Upper lobe of right lung (tissue), 1 donor: ENCODE measurements at regions not wholly inside any gene's neighbourhood (a gene's known extent, or its start where the extent isn't known, plus 50 kb on each side); places are given as distances from the start of the nearest gene placed in this dataset.

Experiments
- ATAC-seq: fragments of 200-7000 bp; cut with Tn5 transposase; one replicate; pipeline ENCODE4 v1.9.1; 2020; ENCODE audit warnings: mild to moderate bottlenecking, moderate library complexity
- DNase-seq: peaks from one replicate; pipeline ENCODE4 v3.0.0-alpha.2; 2020
- H3K27ac ChIP-seq: fragments of 200-600 bp; one replicate; pipeline ENCODE4 v1.8.0; 2022
- H3K27me3 ChIP-seq: fragments of 200-600 bp; one replicate; pipeline ENCODE4 v1.8.0; 2022; ENCODE audit warnings: mild to moderate bottlenecking
- H3K36me3 ChIP-seq: fragments of 200-600 bp; one replicate; pipeline ENCODE4 v1.8.0; 2022
- H3K4me1 ChIP-seq: fragments of 200-600 bp; one replicate; pipeline ENCODE4 v1.8.0; 2022
- H3K4me3 ChIP-seq: fragments of 200-600 bp; one replicate; pipeline ENCODE4 v1.8.0; 2022; ENCODE audit warnings: mild to moderate bottlenecking
- H3K9me3 ChIP-seq: fragments of 200-600 bp; one replicate; pipeline ENCODE4 v1.8.0; 2022
- intact Hi-C: fragments of 100-400 bp; cut with DNase I; formaldehyde crosslinking; loops from one replicate; pipeline ENCODE4 v1.11.0; 2022
- TF ChIP-seq, protein P1 (sequence below): fragments of 200-600 bp; IDR thresholded peaks from one replicate; pipeline ENCODE4 v1.8.0; 2022; ENCODE audit warnings: antibody characterized with exemption
- donor health status: DM: no; HTN: yes; CAD: no; lungs with severe emphysema.

GRCh38 chr3:177976866-177977265 lies 559.4 kb upstream of the KCNMB2 start:
- Histone ChIP-seq H3K27me3 (no peaks in the 10 kb centered on the region), H3K27ac (no peak overlapping the region), H3K4me3 (no peak overlapping the region), H3K4me1 (no peaks in the 10 kb centered on the region), H3K36me3 (no peaks in the 10 kb centered on the region), H3K9me3 (no peaks in the 10 kb centered on the region)
- ATAC-seq (no peak), DNase-seq (no peak)
- intact Hi-C loops: no loop called here
- TF ChIP-seq, protein P1, sequence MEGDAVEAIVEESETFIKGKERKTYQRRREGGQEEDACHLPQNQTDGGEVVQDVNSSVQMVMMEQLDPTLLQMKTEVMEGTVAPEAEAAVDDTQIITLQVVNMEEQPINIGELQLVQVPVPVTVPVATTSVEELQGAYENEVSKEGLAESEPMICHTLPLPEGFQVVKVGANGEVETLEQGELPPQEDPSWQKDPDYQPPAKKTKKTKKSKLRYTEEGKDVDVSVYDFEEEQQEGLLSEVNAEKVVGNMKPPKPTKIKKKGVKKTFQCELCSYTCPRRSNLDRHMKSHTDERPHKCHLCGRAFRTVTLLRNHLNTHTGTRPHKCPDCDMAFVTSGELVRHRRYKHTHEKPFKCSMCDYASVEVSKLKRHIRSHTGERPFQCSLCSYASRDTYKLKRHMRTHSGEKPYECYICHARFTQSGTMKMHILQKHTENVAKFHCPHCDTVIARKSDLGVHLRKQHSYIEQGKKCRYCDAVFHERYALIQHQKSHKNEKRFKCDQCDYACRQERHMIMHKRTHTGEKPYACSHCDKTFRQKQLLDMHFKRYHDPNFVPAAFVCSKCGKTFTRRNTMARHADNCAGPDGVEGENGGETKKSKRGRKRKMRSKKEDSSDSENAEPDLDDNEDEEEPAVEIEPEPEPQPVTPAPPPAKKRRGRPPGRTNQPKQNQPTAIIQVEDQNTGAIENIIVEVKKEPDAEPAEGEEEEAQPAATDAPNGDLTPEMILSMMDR: no peak

- no peaks in the 10 kb centered on the region for H3K4me1 ChIP-seq
- ATAC-seq: no peak
- TF ChIP-seq, protein P1: no peak
- H3K4me3 ChIP-seq: no peak overlapping the region
- H3K9me3 ChIP-seq: no peaks in the 10 kb centered on the region
- H3K27me3 ChIP-seq: no peaks in the 10 kb centered on the region
- intact Hi-C loops: no loop called here
- no peak for DNase-seq
- H3K36me3 ChIP-seq: no peaks in the 10 kb centered on the region
- H3K27ac ChIP-seq: no peak overlapping the region
Measured at GRCh38 chr3:177977381-177978158, 558.7 kb upstream of the KCNMB2 start.

GRCh38 chr3:177978946-177979345 lies 557.3 kb upstream of the KCNMB2 start:
- no peaks in the 10 kb centered on the region for H3K9me3 ChIP-seq
- no peak for ATAC-seq
- no peak overlapping the region for H3K4me3 ChIP-seq
- no peaks in the 10 kb centered on the region for H3K27me3 ChIP-seq
- no peaks in the 10 kb centered on the region for H3K4me1 ChIP-seq
- no peak overlapping the region for H3K27ac ChIP-seq
- no peaks in the 10 kb centered on the region for H3K36me3 ChIP-seq
- TF ChIP-seq, protein P1: no peak
- DNase-seq: no peak
- intact Hi-C loops: no loop called here

DNA sequence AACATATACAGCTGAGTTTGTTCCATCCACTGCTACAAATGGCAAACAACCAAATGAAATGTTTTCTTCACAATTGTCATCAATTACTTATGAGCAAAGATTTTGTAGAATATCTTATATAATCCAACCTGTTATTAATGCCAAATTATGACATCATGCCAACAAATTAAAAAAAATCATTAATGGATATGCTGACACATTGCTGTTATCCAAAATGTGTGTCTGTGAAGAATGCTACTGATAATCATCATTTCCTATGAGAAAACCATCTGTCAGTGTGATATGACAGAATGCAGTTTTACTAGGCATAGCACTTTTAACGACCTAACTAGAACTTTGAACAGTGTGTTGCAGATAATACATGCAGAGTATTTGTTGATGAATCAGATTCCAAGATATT lies 556.5 kb upstream of the KCNMB2 start:
- Histone ChIP-seq H3K27ac (no peak overlapping the region), H3K4me3 (no peak overlapping the region), H3K27me3 (no peaks in the 10 kb centered on the region), H3K36me3 (no peaks in the 10 kb centered on the region), H3K9me3 (no peaks in the 10 kb centered on the region), H3K4me1 (no peaks in the 10 kb centered on the region)
- TF ChIP-seq, protein P1: no peak
- ATAC-seq: no peak
- no peak for DNase-seq
- intact Hi-C loops: no loop called here

DNA sequence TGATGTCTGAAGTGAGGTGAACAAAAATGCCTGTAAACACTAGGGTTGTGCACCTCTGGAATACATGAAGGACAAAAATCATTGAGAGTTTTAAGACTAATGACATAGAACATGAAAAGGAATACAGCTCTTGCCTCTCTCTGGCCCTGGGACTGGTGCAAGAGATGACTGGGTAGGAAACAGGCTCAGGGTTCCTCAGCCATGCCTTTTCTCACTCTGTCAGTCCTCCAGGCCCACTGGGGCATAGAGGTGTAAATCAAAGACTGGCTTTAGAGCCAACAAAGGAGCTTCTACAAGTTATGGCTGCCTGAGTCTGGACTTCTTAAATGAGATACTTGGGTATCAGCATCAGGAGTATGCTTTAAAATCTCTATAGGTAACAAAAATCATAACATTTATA lies 554.7 kb upstream of the KCNMB2 start:
- DNase-seq (no peak), ATAC-seq (no peak)
- H3K9me3 ChIP-seq: no peaks in the 10 kb centered on the region
- H3K27ac ChIP-seq: no peak overlapping the region
- TF ChIP-seq, protein P1: no peak
- no peaks in the 10 kb centered on the region for H3K36me3 ChIP-seq
- intact Hi-C loops: no loop called here
- H3K4me3 ChIP-seq: no peak overlapping the region
- no peaks in the 10 kb centered on the region for H3K27me3 ChIP-seq
- no peaks in the 10 kb centered on the region for H3K4me1 ChIP-seq

DNA sequence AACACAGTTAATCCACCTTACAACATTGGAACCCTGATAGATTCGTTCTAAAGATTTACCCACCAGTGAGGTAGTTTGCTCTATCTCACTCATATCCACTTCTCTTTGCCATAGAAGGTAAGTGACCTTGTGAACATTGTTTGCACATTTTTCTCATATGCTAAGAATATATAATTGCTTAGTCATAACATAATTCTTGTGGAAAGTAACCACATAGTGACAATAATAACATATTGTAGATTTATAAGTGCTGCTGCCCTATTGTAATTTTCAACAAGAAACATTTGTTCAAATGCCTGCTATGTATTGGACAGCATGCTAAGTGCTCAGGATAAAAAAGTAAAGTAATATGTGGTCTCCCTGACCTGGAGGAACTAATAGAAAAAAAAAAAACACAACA lies 554.2 kb upstream of the KCNMB2 start:
- TF ChIP-seq, protein P1: no peak
- intact Hi-C loops: no loop called here
- H3K9me3 ChIP-seq: no peaks in the 10 kb centered on the region
- ATAC-seq (no peak), DNase-seq (no peak)
- H3K4me3 ChIP-seq: no peak overlapping the region
- no peak overlapping the region for H3K27ac ChIP-seq
- H3K36me3 ChIP-seq: no peaks in the 10 kb centered on the region
- no peaks in the 10 kb centered on the region for H3K27me3 ChIP-seq
- H3K4me1 ChIP-seq: no peaks in the 10 kb centered on the region
